Lower leg skin (tissue), 3 donors: ENCODE measurements at regions not wholly inside any gene's neighbourhood (a gene's known extent, or its start where the extent isn't known, plus 50 kb on each side); places are given as distances from the start of the nearest gene placed in this dataset.

Experiments used
- CTCF ChIP-seq, 3 donors: fragments of 450-650 bp; IDR thresholded peaks; one replicate each; pipeline ENCODE4 v1.5.1; 2016; ENCODE audit warnings: antibody characterized with exemption in 3 of 3, mild to moderate bottlenecking in 3 of 3, moderate library complexity in 2 of 3
- POLR2A ChIP-seq, 2 donors: fragments of 450-650 bp; IDR thresholded peaks; one replicate each; pipeline ENCODE4 v1.6.1; 2016 to 2017; ENCODE audit warnings: antibody characterized with exemption in 2 of 2, mild to moderate bottlenecking in 1 of 2, moderate library complexity in 1 of 2

- TF ChIP-seq CTCF (IDR thresholded peaks at IDR 0.05) (no peak), POLR2A (IDR thresholded peaks at IDR 0.05) (no peak)
These were observed 449.4 kb upstream of the PPP2R3A start for GRCh38 chr3:135516143-135516542.
